NCI-H774 (cell line): ENCODE measurements at regions not wholly inside any gene's neighbourhood (a gene's known extent, or its start where the extent isn't known, plus 50 kb on each side); places are given as distances from the start of the nearest gene placed in this dataset.

Experiments
- DNase-seq: peaks from one replicate; lab custom pipeline; 2025; lab: John Stamatoyannopoulos, UW

DNA sequence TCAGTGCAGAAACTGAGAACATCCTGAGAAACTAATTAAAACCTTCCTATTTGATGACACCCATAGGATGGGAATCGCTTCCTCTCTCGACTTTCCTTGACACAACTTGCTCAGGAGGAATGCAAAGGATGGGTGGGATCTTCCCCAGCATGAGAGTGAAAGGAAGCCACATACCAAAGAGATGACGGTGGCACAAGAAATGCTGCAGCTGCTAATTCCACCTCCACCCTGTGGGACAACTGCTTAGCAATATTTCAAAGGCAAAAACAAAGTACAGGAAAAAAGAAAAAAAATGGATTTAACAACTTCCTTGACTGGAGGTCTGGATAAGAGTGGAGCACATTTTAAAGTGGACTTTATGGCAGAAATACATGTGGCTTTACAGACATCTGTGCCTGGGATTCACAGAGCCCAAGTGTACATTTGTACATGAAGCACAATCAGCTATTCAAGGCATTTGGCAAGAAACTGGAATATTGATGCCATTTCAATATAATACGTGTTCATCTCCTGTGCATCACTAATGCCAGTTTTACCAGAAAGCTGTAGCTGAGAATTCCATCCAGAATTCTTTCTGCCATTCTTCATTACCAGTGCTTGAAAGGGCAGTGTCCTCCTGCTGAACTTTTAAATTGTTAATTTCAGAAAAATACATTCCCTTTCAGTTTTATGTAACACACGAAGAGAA, 359.2 kb upstream of the ACTBL2 start:
- DNase-seq: no peak

DNA sequence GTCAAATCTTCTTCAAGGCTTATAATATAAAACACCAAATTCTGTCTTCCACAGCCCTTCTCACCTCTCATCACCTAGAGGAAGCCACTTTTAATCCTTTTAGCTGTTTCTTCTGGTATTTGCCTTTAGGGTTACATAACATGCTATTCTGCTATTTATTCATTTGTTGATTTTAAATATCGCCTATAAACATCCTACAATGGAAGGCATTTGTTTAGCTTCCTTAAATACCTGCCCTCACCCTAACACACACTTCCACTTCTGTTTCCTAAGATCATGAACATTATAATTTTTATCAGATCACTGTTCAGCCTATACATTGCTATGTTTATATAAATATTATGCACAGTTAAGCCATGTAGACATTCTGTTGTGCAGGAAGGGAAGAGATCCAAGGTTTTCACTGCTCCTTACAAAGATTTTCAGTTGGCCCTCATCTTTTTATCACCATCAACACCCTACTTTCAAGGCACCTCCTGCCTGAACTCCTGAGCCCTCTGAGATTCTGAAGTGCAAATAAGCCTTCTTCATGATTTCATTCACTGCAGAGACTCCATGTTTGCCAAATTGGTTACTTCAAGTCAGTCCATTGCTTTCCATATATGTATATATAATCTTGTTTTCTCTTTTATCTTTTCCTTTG, 356.9 kb upstream of the ACTBL2 start:
- no peak for DNase-seq

DNA sequence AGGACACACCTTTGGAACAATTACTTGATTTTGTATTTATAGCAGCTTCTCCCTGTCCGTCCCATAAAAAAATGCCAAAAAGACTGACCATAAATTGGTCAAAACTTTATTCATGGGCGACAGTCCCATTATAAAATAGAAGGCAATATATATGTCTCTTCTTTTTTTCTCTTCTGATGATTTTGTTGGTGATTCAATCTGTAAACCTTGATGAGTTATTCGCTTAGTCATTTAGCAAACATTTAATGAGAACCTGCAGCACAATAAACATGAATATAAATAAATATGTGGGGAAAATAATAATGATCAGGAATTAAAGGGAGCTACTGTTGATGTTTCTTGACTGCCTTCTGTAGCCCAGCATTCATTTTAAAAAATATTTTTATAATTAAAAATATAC, 356.4 kb upstream of the ACTBL2 start:
- no peak for DNase-seq

DNA sequence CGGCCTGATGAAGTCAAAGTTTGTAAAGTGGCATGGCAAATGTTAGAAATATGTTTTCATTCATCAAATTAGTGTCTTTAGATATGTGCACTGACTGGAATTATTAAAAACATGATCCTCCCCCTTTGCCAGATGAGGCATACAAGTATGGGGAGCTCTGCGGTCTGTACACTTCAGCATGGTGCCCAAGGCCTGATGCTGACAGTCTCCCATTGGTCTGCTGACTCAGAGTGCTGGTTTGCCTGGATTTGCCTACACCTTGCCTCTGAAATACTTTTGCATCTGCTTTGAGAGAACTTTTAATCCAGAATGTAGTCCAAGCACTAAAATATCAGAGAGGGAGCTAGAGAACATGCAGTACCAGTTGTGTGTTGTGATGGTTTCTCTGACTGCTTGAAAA, 354.3 kb upstream of the ACTBL2 start:
- DNase-seq: no peak

DNA sequence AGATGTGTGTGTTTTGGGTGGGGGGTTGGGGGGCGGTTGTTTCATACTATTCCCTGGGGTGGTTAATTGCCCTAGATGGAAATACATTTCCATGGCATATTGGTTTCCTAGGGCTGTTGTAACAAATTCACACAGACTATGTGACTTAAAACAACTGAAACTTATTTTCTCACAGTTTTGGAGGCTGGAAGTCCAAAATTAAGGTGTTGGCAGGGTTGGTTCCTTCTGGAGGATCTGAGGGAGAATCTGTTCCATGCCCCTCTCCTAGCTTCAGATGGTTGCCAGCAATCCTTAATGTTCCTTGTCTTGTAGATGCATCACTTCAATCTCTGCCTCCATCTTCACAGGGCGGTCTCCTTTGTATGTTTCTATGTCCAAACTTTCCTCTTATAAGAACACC, 353.7 kb upstream of the ACTBL2 start:
- DNase-seq: no peak

DNA sequence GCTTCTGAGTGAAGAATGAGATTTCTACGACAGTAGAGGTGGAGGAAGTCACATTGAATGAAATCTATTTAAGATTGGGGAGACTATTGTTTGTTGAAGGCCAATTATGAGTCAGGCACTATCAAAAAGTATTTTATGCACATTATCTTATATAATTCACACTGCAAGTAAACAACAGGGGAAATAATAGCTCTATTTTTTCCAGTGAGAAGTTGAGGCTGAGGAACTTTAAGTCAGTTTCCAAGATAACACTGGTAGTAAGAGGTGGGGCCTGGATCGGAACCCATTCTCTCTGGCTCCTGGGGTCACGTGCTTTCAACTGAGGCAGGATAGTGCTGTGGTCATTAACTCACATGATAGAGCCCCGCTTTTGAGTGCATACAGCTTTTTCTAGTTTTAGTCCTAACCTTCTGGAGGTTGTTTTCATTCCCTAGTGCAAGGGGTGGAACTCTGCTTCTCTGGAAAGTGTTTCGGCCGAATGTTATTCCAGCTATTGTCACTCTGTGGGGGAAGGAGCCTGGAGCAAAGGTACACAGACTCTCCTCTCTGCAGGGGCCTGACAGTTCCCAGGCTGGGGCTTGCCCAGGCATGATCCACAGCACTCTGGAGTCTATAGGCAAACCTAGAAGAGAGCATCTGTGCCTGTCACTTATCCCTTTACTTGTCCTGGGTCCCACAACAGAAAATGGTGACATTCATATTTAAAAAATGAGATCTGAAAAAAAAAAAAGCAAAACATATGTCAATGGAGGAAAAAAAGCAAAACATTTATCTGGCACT, 352.4 kb upstream of the ACTBL2 start:
- no peak for DNase-seq

DNA sequence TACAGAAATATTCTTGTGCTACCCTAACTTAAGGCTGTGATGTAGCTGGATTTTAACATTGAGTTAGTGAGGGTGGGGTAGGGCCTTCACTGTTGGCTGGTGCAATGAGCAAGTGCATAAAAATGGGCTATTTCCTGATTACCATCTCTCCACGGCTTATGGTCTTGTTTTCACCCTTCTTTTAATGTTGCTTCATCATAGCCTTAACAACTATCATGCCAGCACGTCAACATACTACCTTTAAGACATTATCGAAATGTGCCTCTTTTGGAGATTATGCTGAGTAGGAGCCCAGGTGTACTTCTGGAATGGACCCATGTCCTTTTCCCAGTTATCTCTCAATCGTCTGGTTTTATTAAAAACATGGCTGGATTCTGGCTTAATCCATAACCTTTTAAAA, 350.9 kb upstream of the ACTBL2 start:
- DNase-seq: no peak

DNA sequence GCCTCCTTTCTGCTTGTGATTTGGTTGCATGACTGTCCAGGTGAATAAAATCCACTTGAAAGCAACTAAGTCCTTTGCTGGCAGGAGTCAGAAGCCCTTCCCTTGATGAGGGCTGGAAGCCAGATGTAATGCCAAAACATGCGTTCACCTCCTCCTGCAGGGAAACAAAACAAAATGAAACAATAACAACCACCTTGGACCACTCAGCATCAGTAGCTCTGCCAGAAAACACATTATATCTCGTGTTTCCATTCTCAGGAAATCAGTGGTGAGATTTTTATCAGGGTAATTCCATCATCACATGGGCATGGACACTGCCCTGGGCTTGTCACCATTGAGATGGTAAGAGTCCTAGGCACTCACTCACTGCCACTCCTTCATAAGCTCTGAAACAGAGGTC, 350.3 kb upstream of the ACTBL2 start:
- no peak for DNase-seq

DNA sequence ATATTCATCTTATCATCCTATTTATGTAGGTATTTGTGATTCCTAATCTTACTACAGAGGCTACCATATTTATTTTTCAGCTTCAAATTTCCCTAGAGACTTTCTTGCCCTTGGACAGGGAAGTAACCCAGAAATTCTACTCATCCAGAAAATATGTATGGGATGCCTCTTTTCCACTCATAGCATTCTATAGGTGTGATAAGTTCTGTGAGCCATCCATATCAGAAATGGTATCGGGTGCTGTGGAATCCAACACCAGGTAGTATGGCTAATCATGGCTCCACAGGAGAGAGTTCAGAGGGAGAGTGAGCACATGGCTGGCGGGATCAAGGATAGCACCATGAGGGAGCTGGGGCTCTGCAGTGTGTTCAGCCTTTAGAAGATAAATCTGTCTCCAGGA, 349.3 kb upstream of the ACTBL2 start:
- no peak for DNase-seq

DNA sequence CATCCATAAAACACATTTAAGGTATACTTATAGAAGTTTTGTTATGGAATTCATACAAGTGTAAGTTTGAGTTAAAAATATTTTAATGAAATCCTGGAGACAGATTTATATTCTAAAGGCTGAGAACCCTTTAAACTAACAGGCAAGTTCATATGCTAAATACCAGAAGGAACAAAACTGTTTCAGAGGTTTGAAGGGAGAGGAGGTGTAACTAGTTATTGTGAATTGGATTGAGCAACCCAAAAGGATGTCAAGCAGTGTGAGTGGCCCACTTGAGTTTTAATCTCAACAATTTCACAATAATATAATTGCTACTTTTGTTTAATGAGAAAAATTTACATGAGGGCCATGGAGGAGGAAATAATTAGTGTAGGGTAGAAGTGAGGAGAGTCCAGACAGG, 348.5 kb upstream of the ACTBL2 start:
- DNase-seq: no peak

DNA sequence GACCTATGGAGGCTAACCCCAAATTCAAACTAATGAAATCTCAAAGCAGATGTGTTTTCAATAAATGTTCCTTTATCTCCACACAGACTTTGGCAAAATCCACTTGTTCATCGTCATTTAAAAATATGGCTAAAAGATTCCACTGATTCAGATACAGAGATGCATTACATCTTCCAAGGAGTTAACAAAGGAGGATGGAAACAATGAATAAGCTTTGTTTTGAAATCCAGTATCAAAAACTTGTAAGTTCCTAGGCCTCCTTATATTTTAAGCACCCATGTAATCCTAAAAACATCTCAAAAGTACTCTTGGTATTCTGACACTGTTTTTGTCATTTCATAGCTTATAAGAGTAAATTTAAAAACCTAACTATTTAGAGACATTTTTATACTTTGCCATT, 345.6 kb upstream of the ACTBL2 start:
- no peak for DNase-seq

DNA sequence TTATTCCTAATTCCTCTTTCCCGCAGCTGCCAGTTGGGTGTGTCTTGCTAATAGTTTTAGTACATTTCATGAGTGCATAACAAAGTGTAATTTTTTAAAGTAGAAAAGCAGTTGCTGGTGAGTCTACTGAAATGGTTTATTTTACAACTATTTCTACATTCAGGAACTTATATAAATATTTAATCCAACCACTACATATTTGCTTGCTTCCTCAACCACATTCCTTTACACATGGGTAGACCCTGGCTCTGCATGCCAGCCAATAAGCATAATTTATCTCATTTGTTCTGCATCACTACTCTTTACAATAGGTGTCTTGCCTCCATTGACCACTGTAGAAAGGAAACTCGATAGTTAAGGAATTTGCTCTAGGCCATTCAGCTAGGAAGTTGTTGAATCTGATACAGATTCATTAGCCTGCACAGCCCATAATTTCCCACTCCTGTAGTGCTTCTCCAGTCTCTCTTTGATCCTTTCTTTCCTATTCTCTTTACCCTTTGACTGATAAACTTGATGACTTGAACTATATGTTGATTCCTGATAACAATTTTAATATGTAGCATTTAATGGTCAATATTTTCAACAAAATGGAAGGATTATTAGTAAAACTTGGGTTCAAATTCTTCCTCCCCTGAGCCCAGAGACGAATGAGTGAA, 342.5 kb upstream of the ACTBL2 start:
- DNase-seq: no peak

DNA sequence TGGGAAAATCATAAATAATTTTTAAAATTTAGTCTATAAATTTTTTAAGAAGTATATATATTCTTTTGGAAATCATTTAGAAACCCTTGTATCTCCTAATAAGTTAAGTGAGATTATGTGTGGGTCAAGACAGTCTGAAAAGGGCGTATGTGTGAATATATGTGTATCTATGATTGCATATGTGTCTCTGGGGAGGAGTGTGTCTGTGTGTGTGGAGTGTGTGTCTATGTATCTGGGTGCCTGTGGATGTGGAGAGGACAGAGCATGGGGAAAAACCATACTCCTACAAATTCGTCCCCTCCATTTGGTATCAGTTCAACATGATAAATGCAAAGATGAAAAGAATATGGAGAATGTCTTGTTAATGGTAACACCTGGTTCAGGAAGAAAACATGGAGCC, 342.0 kb upstream of the ACTBL2 start:
- no peak for DNase-seq

DNA sequence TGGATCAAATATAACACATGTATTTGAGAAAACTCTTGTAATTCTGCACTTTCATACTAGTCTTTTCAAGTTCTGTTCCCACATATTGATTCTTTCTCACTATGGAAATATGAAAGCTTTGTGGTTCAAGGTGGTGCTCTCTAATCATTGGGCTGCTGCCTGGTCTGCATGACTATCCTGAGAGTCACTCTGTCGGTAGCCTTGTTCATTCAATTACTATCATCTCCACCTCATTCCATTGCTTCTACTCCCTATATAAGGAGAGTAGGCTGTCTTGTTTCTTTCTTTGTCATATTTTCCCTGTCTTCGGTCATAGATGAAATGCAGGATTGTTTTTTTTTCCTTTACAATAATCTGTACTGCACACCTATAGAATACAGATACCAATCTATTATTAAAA, 341.4 kb upstream of the ACTBL2 start:
- DNase-seq: no peak

DNA sequence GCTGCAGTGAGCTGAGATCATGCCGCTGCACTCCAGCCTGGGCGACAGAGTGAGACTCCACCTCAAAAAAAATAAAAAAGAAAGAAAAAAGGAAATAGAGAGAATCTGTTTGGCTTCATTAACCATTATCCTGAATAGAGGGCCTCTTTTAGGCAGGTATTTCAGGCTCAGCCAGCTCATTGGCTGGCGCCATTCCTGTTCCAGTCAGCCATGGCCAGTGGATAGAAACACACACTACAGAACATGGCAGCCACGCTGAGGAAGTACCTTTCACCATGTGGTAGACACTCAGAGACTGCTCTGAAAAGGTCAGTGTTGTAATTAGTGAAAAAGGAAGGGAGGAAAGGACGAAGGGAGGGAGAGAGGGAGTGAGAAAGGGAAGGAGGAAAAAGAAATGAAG, 340.0 kb upstream of the ACTBL2 start:
- DNase-seq: no peak

DNA sequence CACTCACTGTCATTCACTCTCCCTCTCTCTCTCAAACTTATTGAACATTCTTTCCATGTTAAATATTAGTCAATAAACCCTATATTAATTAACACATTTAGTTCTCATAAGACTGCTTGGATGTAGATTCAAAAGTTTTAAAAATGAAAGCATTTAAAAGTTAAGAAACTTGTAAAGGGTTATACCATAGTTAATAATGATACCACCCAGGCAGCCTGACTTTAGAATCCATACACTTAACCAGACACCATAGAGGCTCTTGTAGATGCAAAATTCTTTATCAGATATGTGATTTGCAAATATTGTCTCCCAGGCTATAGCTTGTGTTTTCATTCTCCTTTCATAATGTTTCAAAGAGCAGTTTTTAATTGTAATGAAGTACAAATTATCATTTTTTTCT, 335.8 kb upstream of the ACTBL2 start:
- DNase-seq: no peak

DNA sequence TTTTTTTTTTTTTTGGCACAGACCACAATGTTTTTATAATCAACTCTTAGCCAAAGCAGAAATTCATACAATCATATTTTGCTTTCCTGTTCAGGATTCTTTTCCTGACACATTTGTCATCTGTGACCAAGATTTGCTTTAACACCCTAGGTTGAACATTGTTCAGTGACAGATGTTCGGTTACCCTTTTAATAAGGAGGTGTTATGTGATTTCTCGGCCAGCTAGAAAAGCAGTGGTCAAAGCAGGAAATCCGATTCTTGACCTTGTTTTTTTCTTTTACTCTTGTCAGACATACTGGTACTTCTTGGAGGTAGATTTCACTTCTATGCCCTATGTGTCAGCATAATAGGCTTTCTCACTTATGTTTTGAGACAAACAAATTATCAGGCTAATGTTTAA, 335.3 kb upstream of the ACTBL2 start:
- DNase-seq: no peak

DNA sequence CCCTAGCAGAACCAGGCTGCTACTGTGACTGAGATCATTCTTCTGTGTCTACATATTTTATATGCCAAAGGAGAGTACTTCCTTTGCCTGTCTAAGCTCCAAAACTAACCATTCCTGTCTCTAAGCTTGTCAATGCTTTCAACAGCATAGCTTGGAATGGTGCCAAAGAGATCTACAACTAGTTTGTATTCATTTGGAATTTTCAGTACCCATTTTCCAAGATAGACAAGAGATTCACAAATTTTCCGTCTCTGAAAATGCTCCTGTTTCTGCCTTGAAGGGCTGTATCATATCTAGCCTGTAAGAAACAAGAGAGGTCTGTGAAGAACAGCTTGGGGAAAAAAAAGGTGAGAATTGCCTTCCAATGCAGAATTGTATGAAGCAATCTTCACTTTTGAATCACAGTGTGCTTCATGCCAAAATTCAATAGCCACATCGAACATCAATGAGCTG, 334.4 kb upstream of the ACTBL2 start:
- DNase-seq: no peak

DNA sequence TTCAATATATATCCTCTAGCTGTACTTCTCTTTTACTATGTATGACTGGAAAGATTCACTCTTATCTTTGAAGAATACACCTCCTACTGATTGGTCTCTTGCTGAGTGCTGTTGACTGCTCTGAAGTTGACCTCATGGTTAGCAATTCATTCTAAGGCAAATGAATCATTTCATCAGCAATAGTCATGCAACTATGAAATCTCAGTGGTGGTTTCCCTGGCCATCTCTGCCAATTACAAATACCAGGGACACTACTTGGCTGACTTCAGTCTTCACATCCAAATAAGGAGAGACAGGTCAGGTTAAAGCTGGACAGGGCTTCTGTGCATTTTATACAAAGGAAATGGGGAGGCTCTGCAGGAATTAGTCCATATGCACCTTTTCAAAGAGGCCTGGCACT, 333.5 kb upstream of the ACTBL2 start:
- no peak for DNase-seq

DNA sequence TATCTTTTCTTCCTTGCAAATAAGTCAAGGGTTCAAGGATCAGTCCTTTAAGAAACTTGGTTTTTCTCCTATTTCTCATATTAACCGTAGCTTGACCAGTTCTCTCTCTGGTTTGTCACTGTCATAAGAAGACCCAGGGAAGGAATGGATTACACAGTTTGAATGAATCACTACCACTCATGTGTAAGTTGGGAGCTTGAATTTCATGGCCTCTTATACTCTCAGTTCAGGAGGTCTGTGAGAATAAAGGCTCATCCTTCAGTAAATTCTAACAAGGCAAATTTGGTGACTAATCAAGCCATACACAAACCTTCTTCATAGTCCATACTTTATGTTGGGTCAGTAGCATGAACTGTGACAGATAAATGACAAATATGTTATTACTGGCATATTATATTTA, 323.1 kb upstream of the ACTBL2 start:
- DNase-seq: no peak

DNA sequence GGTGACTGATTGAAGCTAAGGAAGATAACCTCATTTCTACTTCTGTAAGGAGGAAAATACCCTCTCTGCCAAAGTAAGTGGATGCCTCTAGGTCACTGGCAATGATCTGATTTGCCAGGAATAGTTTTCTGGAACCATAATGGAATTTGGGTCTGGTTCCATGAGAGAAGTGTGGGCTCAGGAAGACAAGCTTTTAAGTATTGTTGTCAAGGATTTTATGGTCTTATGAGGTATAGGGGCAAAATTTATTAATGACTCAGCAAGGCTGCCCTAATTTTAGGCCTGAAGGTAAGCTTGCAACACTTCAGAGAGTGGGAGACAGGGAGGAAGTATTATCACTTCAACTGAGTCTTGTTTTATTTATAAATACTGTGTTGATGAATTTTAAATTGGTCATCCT, 322.6 kb upstream of the ACTBL2 start:
- no peak for DNase-seq

DNA sequence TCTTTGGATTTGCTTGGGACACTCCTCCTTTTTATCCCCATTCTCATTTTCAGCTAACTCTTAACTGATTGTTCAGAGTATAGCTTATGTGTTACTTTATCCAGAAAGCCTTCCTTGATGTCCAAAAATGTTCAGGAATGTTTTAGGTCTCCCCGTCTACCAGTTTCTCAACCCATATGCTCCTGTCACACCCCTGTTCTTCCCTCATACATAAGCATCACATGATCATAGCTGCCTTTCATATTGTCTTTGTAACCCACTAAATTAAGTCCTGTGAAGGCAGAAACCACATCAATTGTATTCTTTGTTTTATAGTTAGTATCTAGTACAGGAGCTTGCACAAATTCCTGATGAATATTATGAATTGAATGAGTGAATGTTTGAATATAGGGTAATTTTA, 321.9 kb upstream of the ACTBL2 start:
- no peak for DNase-seq

DNA sequence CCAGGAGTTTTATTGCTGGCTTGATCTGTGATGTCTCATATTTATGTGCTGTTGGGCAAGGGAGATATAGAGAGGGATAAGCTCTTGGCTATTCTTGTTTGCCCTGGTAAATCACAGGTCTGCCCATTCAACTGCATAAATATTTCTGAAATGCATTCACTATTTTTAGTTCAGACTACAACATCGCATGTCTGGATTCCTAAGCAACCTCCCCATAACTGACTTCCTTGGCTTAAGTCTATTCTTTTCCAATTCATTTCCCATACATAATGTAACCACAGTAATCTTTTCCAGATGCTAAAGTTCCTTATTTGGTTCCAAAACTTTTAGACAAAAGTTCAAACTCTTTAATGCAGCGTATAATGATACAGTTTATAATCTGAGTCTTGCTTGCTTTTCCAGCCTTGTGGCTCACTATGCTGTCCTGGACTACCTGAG, 321.4 kb upstream of the ACTBL2 start:
- DNase-seq: no peak
